OCI-LY1 (cell line): ENCODE measurements at regions not wholly inside any gene's neighbourhood (a gene's known extent, or its start where the extent isn't known, plus 50 kb on each side); places are given as distances from the start of the nearest gene placed in this dataset.
A peak's percentile ranks its signal among the peaks of the same experiment; 100 is the strongest.

Source experiments
- H2AFZ ChIP-seq: fragments of 200-600 bp; sonication (generic), shearing (Covaris generic); 2 replicates; pipeline ENCODE4 v1.6.0; 2014; ENCODE audit warnings: antibody characterized with exemption, mild to moderate bottlenecking, low read length
- H3F3A ChIP-seq: fragments of 200-600 bp; sonication (generic), shearing (Covaris generic); 2 replicates; pipeline ENCODE4 v1.6.0; 2014; ENCODE audit warnings: mild to moderate bottlenecking, antibody characterized with exemption, low read length, moderate library complexity; ENCODE audit not compliant: insufficient read depth
- H3K27ac ChIP-seq: fragments of 200-600 bp; sonication (generic); 2 replicates; pipeline ENCODE4 v1.5.1; 2014; ENCODE audit warnings: low read length, mixed run types, mild to moderate bottlenecking, low read depth; ENCODE audit not compliant: poor library complexity, severe bottlenecking
- H3K27me3 ChIP-seq: fragments of 200-600 bp; sonication (generic); 2 replicates; pipeline ENCODE4 v1.6.0; 2014; ENCODE audit warnings: antibody characterized with exemption, mild to moderate bottlenecking, low read length, moderate library complexity; ENCODE audit not compliant: insufficient read depth
- H3K36me3 ChIP-seq: fragments of 200-600 bp; sonication (generic); 2 replicates; pipeline ENCODE4 v1.6.1; 2014; ENCODE audit warnings: mild to moderate bottlenecking, antibody characterized with exemption, low read length, moderate library complexity, mixed read lengths; ENCODE audit not compliant: insufficient read depth
- H3K4me1 ChIP-seq: fragments of 200-600 bp; sonication (generic); 2 replicates; pipeline ENCODE4 v1.5.1; 2014; ENCODE audit warnings: mild to moderate bottlenecking, low read length, moderate library complexity; ENCODE audit not compliant: insufficient read depth, severe bottlenecking
- H3K4me2 ChIP-seq: fragments of 200-600 bp; sonication (generic), shearing (Covaris generic); 2 replicates; pipeline ENCODE4 v1.6.1; 2014; ENCODE audit warnings: low read length
- H3K4me3 ChIP-seq: fragments of 200-600 bp; sonication (generic); 2 replicates; pipeline ENCODE4 v1.5.1; 2014; ENCODE audit warnings: low read length, low read depth, mild to moderate bottlenecking, mixed read lengths; ENCODE audit not compliant: poor library complexity, severe bottlenecking
- H3K79me2 ChIP-seq: fragments of 200-600 bp; shearing (Covaris generic); 2 replicates; pipeline ENCODE4 v1.6.1; 2016; ENCODE audit warnings: mixed run types, low read length, mixed read lengths; ENCODE audit not compliant: insufficient read depth
- H3K9ac ChIP-seq: fragments of 200-600 bp; sonication (generic), shearing (Covaris generic); 2 replicates; pipeline ENCODE4 v1.6.1; 2014; ENCODE audit warnings: mild to moderate bottlenecking, low read length, mixed read lengths
- H3K9me2 ChIP-seq: fragments of 200-600 bp; sonication (generic), shearing (Covaris generic); 2 replicates; pipeline ENCODE4 v1.6.1; 2014; ENCODE audit warnings: low read depth, mild to moderate bottlenecking, low read length, mixed read lengths
- H3K9me3 ChIP-seq: fragments of 200-600 bp; shearing (Covaris generic); 2 replicates; pipeline ENCODE4 v1.6.1; 2014; ENCODE audit warnings: low read length, mixed read lengths
- H4K20me1 ChIP-seq: fragments of 200-600 bp; sonication (generic), shearing (Covaris generic); 2 replicates; pipeline ENCODE4 v1.6.0; 2016; ENCODE audit warnings: mild to moderate bottlenecking, low read length; ENCODE audit not compliant: insufficient read depth
- EZH2 ChIP-seq: fragments of 200-600 bp; sonication (generic), shearing (Covaris generic); IDR thresholded peaks from 2 replicates; pipeline ENCODE4 v1.8.0; 2017; ENCODE audit warnings: borderline replicate concordance, mixed run types, mild to moderate bottlenecking, antibody characterized with exemption, low read length, moderate library complexity, mixed read lengths
- TF ChIP-seq, protein P1 (sequence below): fragments of 200-600 bp; sonication (generic), shearing (Covaris generic); IDR thresholded peaks from 2 replicates; pipeline ENCODE4 v1.5.1; 2017; ENCODE audit warnings: mild to moderate bottlenecking, antibody characterized with exemption, low read length, moderate library complexity, mixed read lengths

GRCh38 chr7:13496976-13497375, 492.5 kb downstream of the ETV1 start:
- no peaks in the 10 kb centered on the region for H4K20me1 ChIP-seq

DNA sequence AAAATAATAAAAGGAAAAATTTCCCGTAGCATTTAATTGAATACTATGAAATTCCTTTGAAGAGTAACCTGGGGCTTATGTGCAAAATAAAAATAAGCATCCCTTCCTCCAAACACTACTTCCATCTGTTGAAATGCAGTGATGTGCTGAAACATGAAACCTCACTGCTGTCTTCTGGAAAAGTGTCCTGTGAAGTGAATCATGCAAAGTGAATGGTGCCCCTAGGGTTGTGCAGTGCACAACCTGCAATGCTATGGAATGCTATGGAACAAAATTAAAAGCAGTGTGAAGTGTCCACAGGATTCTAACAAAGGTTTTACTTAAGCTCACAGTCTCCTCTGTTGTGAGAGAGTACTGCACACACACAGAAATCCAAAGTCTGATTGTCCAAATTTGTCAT, 480.9 kb downstream of the ETV1 start:
- Histone ChIP-seq H3K4me1 (peaks cover 25% of the 10 kb centered on the region), H3K27me3 (no peaks in the 10 kb centered on the region), H3K9me3 (peaks cover 5% of the 10 kb centered on the region; the same call in 1 of the 2 replicates), H3K27ac (no peak overlapping the region), H3F3A (no peaks in the 10 kb centered on the region), H3K36me3 (no peaks in the 10 kb centered on the region), H3K9me2 (no peaks in the 10 kb centered on the region), H4K20me1 (no peaks in the 10 kb centered on the region), H3K4me2 (no peak overlapping the region), H2AFZ (peak overlapping the region; percentile 78), H3K4me3 (no peak overlapping the region), H3K9ac (no peak overlapping the region), H3K79me2 (no peaks in the 10 kb centered on the region)
- TF ChIP-seq, protein P1, sequence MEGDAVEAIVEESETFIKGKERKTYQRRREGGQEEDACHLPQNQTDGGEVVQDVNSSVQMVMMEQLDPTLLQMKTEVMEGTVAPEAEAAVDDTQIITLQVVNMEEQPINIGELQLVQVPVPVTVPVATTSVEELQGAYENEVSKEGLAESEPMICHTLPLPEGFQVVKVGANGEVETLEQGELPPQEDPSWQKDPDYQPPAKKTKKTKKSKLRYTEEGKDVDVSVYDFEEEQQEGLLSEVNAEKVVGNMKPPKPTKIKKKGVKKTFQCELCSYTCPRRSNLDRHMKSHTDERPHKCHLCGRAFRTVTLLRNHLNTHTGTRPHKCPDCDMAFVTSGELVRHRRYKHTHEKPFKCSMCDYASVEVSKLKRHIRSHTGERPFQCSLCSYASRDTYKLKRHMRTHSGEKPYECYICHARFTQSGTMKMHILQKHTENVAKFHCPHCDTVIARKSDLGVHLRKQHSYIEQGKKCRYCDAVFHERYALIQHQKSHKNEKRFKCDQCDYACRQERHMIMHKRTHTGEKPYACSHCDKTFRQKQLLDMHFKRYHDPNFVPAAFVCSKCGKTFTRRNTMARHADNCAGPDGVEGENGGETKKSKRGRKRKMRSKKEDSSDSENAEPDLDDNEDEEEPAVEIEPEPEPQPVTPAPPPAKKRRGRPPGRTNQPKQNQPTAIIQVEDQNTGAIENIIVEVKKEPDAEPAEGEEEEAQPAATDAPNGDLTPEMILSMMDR = no peak
- no peak for TF ChIP-seq EZH2

More at GRCh38 chr7:13496976-13497375, 492.5 kb downstream of the ETV1 start:
- H3K9me2 ChIP-seq = no peaks in the 10 kb centered on the region
- no peaks in the 10 kb centered on the region for H3F3A ChIP-seq
- no peaks in the 10 kb centered on the region for H3K9me3 ChIP-seq
- 0 out of 2 replicates have a peak overlapping the region, but pooled peaks have one; percentile 3 for H2AFZ ChIP-seq
- no peaks in the 10 kb centered on the region for H3K79me2 ChIP-seq
- H3K36me3 ChIP-seq = no peaks in the 10 kb centered on the region
- H3K27me3 ChIP-seq = no peaks in the 10 kb centered on the region
- no peak overlapping the region for H3K9ac ChIP-seq
- TF ChIP-seq, protein P1 = no peak
- no peak for TF ChIP-seq EZH2
- H3K27ac ChIP-seq = no peak overlapping the region
- H3K4me3 ChIP-seq = no peak overlapping the region
- H3K4me2 ChIP-seq = no peak overlapping the region
- peaks cover 10% of the 10 kb centered on the region for H3K4me1 ChIP-seq

- no peak overlapping the region for H3K4me3 ChIP-seq
- H2AFZ ChIP-seq = no peak overlapping the region
- H3K27ac ChIP-seq = no peak overlapping the region
- no peak overlapping the region for H3K9ac ChIP-seq
- no peaks in the 10 kb centered on the region for H3K79me2 ChIP-seq
- peaks cover 3% of the 10 kb centered on the region; the same call in 1 of the 2 replicates for H3K9me3 ChIP-seq
- H3K36me3 ChIP-seq = no peaks in the 10 kb centered on the region
- no peaks in the 10 kb centered on the region for H3K9me2 ChIP-seq
- peaks cover 21% of the 10 kb centered on the region for H3K4me1 ChIP-seq
- no peaks in the 10 kb centered on the region for H3F3A ChIP-seq
- no peak overlapping the region for H3K4me2 ChIP-seq
- TF ChIP-seq EZH2 = no peak
- TF ChIP-seq, protein P1 = no peak
- H4K20me1 ChIP-seq = no peaks in the 10 kb centered on the region
- no peaks in the 10 kb centered on the region for H3K27me3 ChIP-seq
Observed at GRCh38 chr7:13518738-13519137, 470.7 kb downstream of the ETV1 start.
